Stimulated activated CD4-positive, alpha-beta T cell treated with anti-CD3 and anti-CD28 coated beads, TNF-alpha, amount 100 ng/mL, for 4 hours (primary cell): ENCODE measurements at regions not wholly inside any gene's neighbourhood (a gene's known extent, or its start where the extent isn't known, plus 50 kb on each side); places are given as distances from the start of the nearest gene placed in this dataset.

ENCODE experiments used
- DNase-seq, 3 experiments: peaks; one replicate each; pipeline ENCODE4 v3.0.0-alpha.2; 2020; ENCODE audit warnings: low read depth in 3 of 3

GRCh38 chr15:39333896-39334295, 247.0 kb upstream of the THBS1 start:
- DNase-seq = no peak

GRCh38 chr15:39336926-39337325, 244.0 kb upstream of the THBS1 start:
- no peak for DNase-seq

GRCh38 chr15:39338251-39338650, 242.6 kb upstream of the THBS1 start:
- no peak for DNase-seq

- no peak for DNase-seq
These were observed 239.8 kb upstream of the THBS1 start for GRCh38 chr15:39340903-39341645.

GRCh38 chr15:39344662-39345141, 236.2 kb upstream of the THBS1 start:
- no peak for DNase-seq

GRCh38 chr15:39345176-39345575, 235.7 kb upstream of the THBS1 start:
- no peak for DNase-seq

GRCh38 chr15:39347453-39347852, 233.4 kb upstream of the THBS1 start:
- no peak for DNase-seq

GRCh38 chr15:39350785-39351184, 230.1 kb upstream of the THBS1 start:
- DNase-seq = no peak

GRCh38 chr15:39354189-39354588, 226.7 kb upstream of the THBS1 start:
- no peak for DNase-seq

GRCh38 chr15:39357480-39358268, 223.2 kb upstream of the THBS1 start:
- DNase-seq = no peak

- no peak for DNase-seq
These were observed 222.3 kb upstream of the THBS1 start for GRCh38 chr15:39358441-39359041.

- no peak for DNase-seq
These were observed 221.1 kb upstream of the THBS1 start for GRCh38 chr15:39359771-39360170.

- no peak for DNase-seq
These were observed 220.4 kb upstream of the THBS1 start for GRCh38 chr15:39360452-39360851.

- DNase-seq = no peak
These were observed 219.4 kb upstream of the THBS1 start for GRCh38 chr15:39361497-39361896.

- no peak for DNase-seq
These were observed 217.9 kb upstream of the THBS1 start for GRCh38 chr15:39362821-39363561.

- DNase-seq = no peak
These were observed 216.9 kb upstream of the THBS1 start for GRCh38 chr15:39363761-39364586.

GRCh38 chr15:39364721-39365120, 216.2 kb upstream of the THBS1 start:
- DNase-seq = no peak

- no peak for DNase-seq
These were observed 215.7 kb upstream of the THBS1 start for GRCh38 chr15:39365161-39365560.

- no peak for DNase-seq
These were observed 215.0 kb upstream of the THBS1 start for GRCh38 chr15:39365873-39366272.

GRCh38 chr15:39367596-39367995, 213.3 kb upstream of the THBS1 start:
- no peak for DNase-seq

- DNase-seq = no peak
These were observed 211.1 kb upstream of the THBS1 start for GRCh38 chr15:39369768-39370167.
